Activated CD8-positive, alpha-beta memory T cell treated with anti-CD3 and anti-CD28 coated beads, Interleukin-2, amount 50 U/mL, for 4 hours (primary cell): ENCODE measurements at regions not wholly inside any gene's neighbourhood (a gene's known extent, or its start where the extent isn't known, plus 50 kb on each side); places are given as distances from the start of the nearest gene placed in this dataset.

Source experiments
- DNase-seq: peaks from one replicate; pipeline ENCODE4 v3.0.0-alpha.2; 2020

DNA sequence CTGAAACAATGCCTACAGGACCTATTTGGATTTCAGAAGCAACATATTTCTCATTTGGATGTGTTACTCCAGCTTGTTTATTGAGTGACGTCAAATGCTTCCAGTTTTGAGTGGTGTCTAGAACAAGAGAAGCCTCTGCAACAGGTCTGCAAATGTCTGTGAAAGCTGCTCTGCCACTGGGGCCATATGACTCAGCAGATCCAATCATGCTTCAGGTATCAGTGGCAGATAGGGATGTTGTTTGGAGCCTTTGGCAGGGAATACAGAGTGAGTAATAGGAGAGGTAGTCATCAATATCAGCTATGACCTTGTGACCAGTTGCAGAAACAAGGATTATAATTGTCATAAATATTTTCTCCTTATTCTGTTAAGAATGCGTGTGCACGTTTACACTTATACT is 141.1 kb upstream of the ZXDA start:
- DNase-seq = no peak

DNA sequence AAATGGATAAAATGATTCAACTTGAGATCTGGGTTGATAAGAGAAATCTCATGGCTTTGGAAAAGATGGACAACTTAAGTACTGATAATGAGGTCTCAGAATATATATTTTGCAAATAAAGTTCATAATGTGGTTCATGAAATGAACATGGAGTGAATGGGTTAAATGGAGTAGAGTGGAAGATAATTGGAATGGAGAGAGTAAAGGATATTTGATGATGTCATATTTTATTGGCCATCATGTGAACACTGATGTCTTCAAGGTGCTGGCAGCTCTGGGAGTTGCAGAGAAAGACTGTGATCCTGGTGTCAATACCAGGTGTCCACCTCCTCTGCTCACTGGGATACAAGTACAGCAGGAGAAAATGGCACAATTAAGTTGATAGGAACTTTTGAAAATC is 133.9 kb upstream of the ZXDA start:
- DNase-seq = no peak

DNA sequence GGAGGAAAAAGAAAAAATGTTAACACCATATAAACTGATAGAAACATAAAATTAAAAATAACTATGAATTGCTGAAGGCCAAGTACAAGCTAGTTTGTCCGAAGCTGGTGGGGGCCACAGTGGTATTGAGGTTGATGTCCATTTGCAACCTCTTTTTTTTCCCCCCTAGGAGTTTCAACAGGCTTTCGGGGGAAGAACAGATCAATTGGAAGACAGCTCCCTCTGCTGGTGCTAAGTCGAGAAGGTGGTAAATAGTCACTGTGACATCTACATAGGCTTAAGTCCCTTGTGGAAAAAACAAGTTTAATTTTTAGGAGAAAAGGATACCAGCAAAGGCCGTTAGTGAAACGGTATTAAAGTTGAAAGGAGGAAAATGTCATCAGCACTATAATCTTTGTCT is 115.7 kb upstream of the ZXDA start:
- peak; percentile 22 for DNase-seq

DNA sequence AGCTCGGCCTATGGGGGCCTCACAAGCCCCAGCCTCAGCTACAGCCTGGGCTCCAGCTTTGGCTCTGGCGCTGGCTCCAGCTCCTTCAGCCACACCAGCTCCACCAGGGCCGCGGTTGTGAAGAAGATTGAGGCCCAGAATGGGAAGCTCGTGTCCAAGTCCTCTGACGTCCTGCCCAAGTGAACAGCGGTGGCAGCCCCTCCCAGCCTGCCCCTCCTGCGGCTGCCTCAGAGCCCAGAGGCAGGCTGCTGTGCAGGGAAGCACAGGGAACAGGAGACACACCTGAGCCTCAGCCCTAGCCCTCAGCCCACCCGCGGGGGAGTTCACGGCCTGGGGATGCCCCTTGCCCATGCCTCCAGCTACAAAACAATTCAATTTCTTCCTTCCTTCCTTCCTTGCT is 75.7 kb upstream of the ZXDA start:
- DNase-seq = no peak

DNA sequence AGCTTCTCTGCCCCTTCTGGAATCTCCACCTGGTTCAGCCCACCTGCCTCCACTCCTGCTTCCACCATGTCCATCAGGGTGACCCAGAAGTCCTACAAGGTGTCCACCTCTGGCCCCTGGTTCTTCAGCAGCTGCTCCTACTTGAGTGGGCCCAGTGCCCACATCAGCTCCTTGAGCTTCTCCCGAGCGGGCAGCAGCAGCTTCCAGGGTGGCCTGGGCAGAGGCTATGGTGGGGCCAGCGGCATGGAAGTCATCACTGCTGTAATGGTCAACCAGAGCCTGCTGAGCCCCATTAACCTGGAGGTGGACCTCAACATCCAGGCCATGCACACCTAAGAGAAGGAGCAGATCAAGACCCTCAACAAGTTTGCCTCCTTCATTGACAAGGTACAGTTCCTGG is 74.4 kb upstream of the ZXDA start:
- no peak for DNase-seq

DNA sequence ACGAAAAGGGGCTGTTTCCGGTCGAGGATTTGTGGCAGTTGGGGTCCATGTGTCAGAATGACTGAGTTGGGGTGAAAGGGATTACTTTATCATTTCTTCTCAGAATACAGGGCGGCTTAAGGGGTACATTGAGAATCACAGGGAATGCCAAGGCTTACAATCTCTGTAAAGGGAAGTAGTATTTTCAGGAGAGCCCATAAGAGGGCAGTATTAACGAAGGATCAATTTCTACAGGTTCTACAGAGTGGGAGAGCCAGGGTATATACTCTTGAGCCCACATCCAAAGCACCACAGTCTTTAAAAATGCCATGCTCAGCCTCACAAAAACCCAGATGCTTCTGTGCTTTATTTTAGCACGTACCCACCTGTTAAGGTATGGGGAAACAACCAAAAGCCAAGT is 67.7 kb upstream of the ZXDA start:
- DNase-seq = no peak

DNA sequence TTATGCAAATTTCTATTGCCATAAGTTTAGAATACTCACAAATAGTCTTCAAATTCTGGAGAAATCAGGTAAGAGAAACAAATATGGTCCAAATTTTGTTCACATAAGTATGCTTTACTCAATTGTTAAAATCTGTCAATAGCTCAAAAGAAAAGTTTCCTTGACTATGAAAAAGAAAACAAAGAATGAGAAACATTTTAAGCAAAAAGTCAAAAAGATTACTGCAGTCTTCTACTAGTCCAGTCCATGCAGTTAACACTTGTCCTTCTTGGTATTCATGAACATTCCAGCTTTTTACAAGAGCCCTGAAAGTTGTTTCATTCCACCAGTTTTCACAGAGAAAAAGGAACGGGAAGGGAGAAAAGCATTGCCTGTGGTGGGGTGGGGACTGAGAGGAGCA is 54.7 kb upstream of the ZXDA start:
- no peak for DNase-seq
